ENCODE measurements at regions not wholly inside any gene's neighbourhood (a gene's known extent, or its start where the extent isn't known, plus 50 kb on each side); places are given as distances from the start of the nearest gene placed in this dataset.

GRCh38 chr4:117889978-117890377 lies 144.3 kb upstream of the NDST3 start:
- TF ChIP-seq CTCF (IDR thresholded peaks at IDR 0.05): no peak
- no peak for TF ChIP-seq POLR2A (IDR thresholded peaks at IDR 0.05)
- TF ChIP-seq POLR2AphosphoS5 (IDR thresholded peaks at IDR 0.05): no peak
- no peak for TF ChIP-seq EP300 (IDR thresholded peaks at IDR 0.05; ENCODE audit: low read depth)

All from transverse colon (tissue), 4 donors.